Smooth muscle cell (in vitro differentiated cells): ENCODE measurements at regions not wholly inside any gene's neighbourhood (a gene's known extent, or its start where the extent isn't known, plus 50 kb on each side); places are given as distances from the start of the nearest gene placed in this dataset.

Source experiments
- DNase-seq: peaks from one replicate; lab custom pipeline; 2025; ENCODE audit not compliant: unreplicated experiment; lab: John Stamatoyannopoulos, UW
- H2AFZ ChIP-seq: fragments of 200-600 bp; sonication (generic); 2 replicates; pipeline ENCODE4 v1.6.0; 2016; ENCODE audit warnings: antibody characterized with exemption, low read depth, mild to moderate bottlenecking
- H3F3A ChIP-seq: fragments of 200-600 bp; sonication (generic); 2 replicates; pipeline ENCODE4 v1.6.0; 2017; ENCODE audit warnings: antibody characterized with exemption, low read depth
- H3K27ac ChIP-seq: fragments of 200-600 bp; sonication (generic); 2 replicates; pipeline ENCODE4 v1.5.1; 2016; ENCODE audit warnings: low read depth, mild to moderate bottlenecking
- H3K27me3 ChIP-seq: fragments of 200-600 bp; sonication (generic); 2 replicates; pipeline ENCODE4 v1.6.1; 2016; ENCODE audit warnings: low read depth, mild to moderate bottlenecking
- H3K36me3 ChIP-seq: fragments of 200-600 bp; sonication (generic); 2 replicates; pipeline ENCODE4 v1.5.1; 2016; ENCODE audit warnings: low read depth
- H3K4me1 ChIP-seq: fragments of 200-600 bp; sonication (generic); 2 replicates; pipeline ENCODE4 v1.5.1; 2016; ENCODE audit warnings: low read depth
- H3K4me2 ChIP-seq: fragments of 200-600 bp; sonication (generic); 2 replicates; pipeline ENCODE4 v1.6.0; 2016; ENCODE audit warnings: mild to moderate bottlenecking
- H3K4me3 ChIP-seq: fragments of 200-600 bp; sonication (generic); 2 replicates; pipeline ENCODE4 v1.5.1; 2016; ENCODE audit warnings: mild to moderate bottlenecking
- H3K79me2 ChIP-seq: fragments of 200-600 bp; sonication (generic); 2 replicates; pipeline ENCODE4 v1.6.0; 2016; ENCODE audit warnings: low read depth, mild to moderate bottlenecking
- H3K9ac ChIP-seq: fragments of 200-600 bp; sonication (generic); 2 replicates; pipeline ENCODE4 v1.6.0; 2016; ENCODE audit warnings: low read depth
- H3K9me3 ChIP-seq: fragments of 200-600 bp; sonication (generic); replicated peaks from 2 replicates; pipeline ENCODE4 v1.5.1; 2016; ENCODE audit warnings: low read depth
- H4K20me1 ChIP-seq: fragments of 200-600 bp; sonication (generic); 2 replicates; pipeline ENCODE4 v1.6.0; 2016; ENCODE audit warnings: low read depth
- WGBS: methylation state at CpG from one replicate; pipeline ENCODE4 v1.1.7; 2016; ENCODE audit warnings: low lambda C conversion rate; 5-methylcytosine and 5-hydroxymethylcytosine counted together
- TF ChIP-seq, protein P1 (sequence below): fragments of 200-600 bp; sonication (generic); IDR thresholded peaks from 2 replicates; pipeline ENCODE4 v1.5.1; 2017; ENCODE audit warnings: borderline replicate concordance, mild to moderate bottlenecking, antibody characterized with exemption; ENCODE audit not compliant: insufficient read depth, poor library complexity, severe bottlenecking

- Histone ChIP-seq H3K79me2 (no peaks in the 10 kb centered on the region), H4K20me1 (no peaks in the 10 kb centered on the region), H3K27me3 (no peaks in the 10 kb centered on the region), H3K4me1 (no peaks in the 10 kb centered on the region), H3K9ac (no peak overlapping the region), H3K9me3 (no peaks in the 10 kb centered on the region), H3K36me3 (no peaks in the 10 kb centered on the region), H3K4me2 (no peak overlapping the region), H2AFZ (no peak overlapping the region), H3K27ac (no peak overlapping the region), H3F3A (no peaks in the 10 kb centered on the region), H3K4me3 (no peak overlapping the region)
- DNase-seq, result no peak
- TF ChIP-seq, protein P1, sequence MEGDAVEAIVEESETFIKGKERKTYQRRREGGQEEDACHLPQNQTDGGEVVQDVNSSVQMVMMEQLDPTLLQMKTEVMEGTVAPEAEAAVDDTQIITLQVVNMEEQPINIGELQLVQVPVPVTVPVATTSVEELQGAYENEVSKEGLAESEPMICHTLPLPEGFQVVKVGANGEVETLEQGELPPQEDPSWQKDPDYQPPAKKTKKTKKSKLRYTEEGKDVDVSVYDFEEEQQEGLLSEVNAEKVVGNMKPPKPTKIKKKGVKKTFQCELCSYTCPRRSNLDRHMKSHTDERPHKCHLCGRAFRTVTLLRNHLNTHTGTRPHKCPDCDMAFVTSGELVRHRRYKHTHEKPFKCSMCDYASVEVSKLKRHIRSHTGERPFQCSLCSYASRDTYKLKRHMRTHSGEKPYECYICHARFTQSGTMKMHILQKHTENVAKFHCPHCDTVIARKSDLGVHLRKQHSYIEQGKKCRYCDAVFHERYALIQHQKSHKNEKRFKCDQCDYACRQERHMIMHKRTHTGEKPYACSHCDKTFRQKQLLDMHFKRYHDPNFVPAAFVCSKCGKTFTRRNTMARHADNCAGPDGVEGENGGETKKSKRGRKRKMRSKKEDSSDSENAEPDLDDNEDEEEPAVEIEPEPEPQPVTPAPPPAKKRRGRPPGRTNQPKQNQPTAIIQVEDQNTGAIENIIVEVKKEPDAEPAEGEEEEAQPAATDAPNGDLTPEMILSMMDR, result no peak
- WGBS, result 93% methylated on average over 1 of the region's 1 CpG
These were observed 987.1 kb upstream of the CADM2 start for GRCh38 chr3:83971666-83972065.

- no peak overlapping the region for H3K9ac ChIP-seq
- no peaks in the 10 kb centered on the region for H3K9me3 ChIP-seq
- no peaks in the 10 kb centered on the region for H3F3A ChIP-seq
- H3K4me2 ChIP-seq, result no peak overlapping the region
- H3K36me3 ChIP-seq, result no peaks in the 10 kb centered on the region
- TF ChIP-seq, protein P1, result no peak
- H2AFZ ChIP-seq, result no peak overlapping the region
- 51% methylated on average over 1 of the region's 1 CpG for WGBS
- H3K4me3 ChIP-seq, result no peak overlapping the region
- no peak overlapping the region for H3K27ac ChIP-seq
- H4K20me1 ChIP-seq, result no peaks in the 10 kb centered on the region
- H3K27me3 ChIP-seq, result no peaks in the 10 kb centered on the region
- no peak for DNase-seq
- H3K79me2 ChIP-seq, result no peaks in the 10 kb centered on the region
- H3K4me1 ChIP-seq, result no peaks in the 10 kb centered on the region
These were observed 950.2 kb upstream of the CADM2 start for GRCh38 chr3:84008623-84009022.

DNA sequence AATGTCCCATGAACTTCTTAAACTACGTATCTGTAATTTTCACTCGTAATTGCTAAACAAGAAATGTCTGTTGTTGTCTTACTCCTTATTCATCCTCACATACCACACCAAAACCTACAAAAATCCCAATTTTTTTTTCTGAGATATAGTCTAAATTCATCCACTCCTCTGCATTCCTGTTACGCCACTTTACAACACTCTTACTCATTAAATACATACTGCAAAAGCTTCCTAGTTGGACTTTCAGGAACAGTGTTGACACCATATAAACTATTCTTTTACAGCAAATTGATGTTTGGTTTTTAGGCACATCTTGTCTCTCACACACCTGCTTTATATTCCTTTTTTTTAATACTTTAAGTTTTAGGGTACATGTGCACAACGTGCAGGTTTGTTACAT lies 934.9 kb upstream of the CADM2 start:
- H3K4me2 ChIP-seq, result no peak overlapping the region
- no peaks in the 10 kb centered on the region for H3K4me1 ChIP-seq
- no peaks in the 10 kb centered on the region for H3K27me3 ChIP-seq
- H4K20me1 ChIP-seq, result no peaks in the 10 kb centered on the region
- 92% methylated on average over 4 of the region's 4 CpGs for WGBS
- H3K9ac ChIP-seq, result no peak overlapping the region
- no peak for DNase-seq
- TF ChIP-seq, protein P1, result no peak
- H3K36me3 ChIP-seq, result no peaks in the 10 kb centered on the region
- no peak overlapping the region for H3K27ac ChIP-seq
- H3K4me3 ChIP-seq, result no peak overlapping the region
- H3K79me2 ChIP-seq, result no peaks in the 10 kb centered on the region
- H2AFZ ChIP-seq, result no peak overlapping the region
- no peaks in the 10 kb centered on the region for H3F3A ChIP-seq
- no peaks in the 10 kb centered on the region for H3K9me3 ChIP-seq

GRCh38 chr3:84039099-84039498 lies 919.7 kb upstream of the CADM2 start:
- no peak overlapping the region for H3K9ac ChIP-seq

More at GRCh38 chr3:84039099-84039498, 919.7 kb upstream of the CADM2 start:
- Histone ChIP-seq H3K4me3 (no peak overlapping the region), H3K27me3 (no peaks in the 10 kb centered on the region), H3K27ac (no peak overlapping the region), H3K79me2 (no peaks in the 10 kb centered on the region), H3K9me3 (no peaks in the 10 kb centered on the region), H4K20me1 (no peaks in the 10 kb centered on the region), H3K4me2 (no peak overlapping the region), H3F3A (no peaks in the 10 kb centered on the region), H2AFZ (no peak overlapping the region), H3K36me3 (no peaks in the 10 kb centered on the region), H3K4me1 (no peaks in the 10 kb centered on the region)
- WGBS, result 89% methylated on average over 3 of the region's 3 CpGs
- TF ChIP-seq, protein P1, result no peak
- no peak for DNase-seq
